HG03135 (cell line): ENCODE measurements at regions not wholly inside any gene's neighbourhood (a gene's known extent, or its start where the extent isn't known, plus 50 kb on each side); places are given as distances from the start of the nearest gene placed in this dataset.

Source experiments
- ATAC-seq: cut with Tn5 transposase; IDR thresholded peaks from one replicate; pipeline ENCODE4 v1.9.1; 2021; ENCODE audit warnings: mild to moderate bottlenecking, moderate library complexity; ENCODE audit not compliant: unreplicated experiment

- no peak for ATAC-seq
These were observed 779.3 kb downstream of the ARAP2 start for GRCh38 chr4:35464964-35465528.

- no peak for ATAC-seq
These were observed 753.2 kb downstream of the ARAP2 start for GRCh38 chr4:35491093-35491492.

- ATAC-seq = no peak
These were observed 750.3 kb downstream of the ARAP2 start for GRCh38 chr4:35493977-35494376.

- no peak for ATAC-seq
These were observed 749.4 kb downstream of the ARAP2 start for GRCh38 chr4:35494955-35495354.

- ATAC-seq = no peak
These were observed 743.5 kb downstream of the ARAP2 start for GRCh38 chr4:35500812-35501211.

- no peak for ATAC-seq
These were observed 740.9 kb downstream of the ARAP2 start for GRCh38 chr4:35503435-35503834.

GRCh38 chr4:35506161-35506560 is 738.2 kb downstream of the ARAP2 start:
- ATAC-seq = no peak

- ATAC-seq = no peak
These were observed 732.5 kb downstream of the ARAP2 start for GRCh38 chr4:35511851-35512250.

GRCh38 chr4:35516102-35516501 is 728.2 kb downstream of the ARAP2 start:
- ATAC-seq = no peak

- no peak for ATAC-seq
These were observed 724.3 kb downstream of the ARAP2 start for GRCh38 chr4:35520059-35520458.

- no peak for ATAC-seq
These were observed 722.6 kb downstream of the ARAP2 start for GRCh38 chr4:35521682-35522081.

- ATAC-seq = no peak
These were observed 718.9 kb downstream of the ARAP2 start for GRCh38 chr4:35525192-35525978.

GRCh38 chr4:35526456-35526855 is 717.9 kb downstream of the ARAP2 start:
- ATAC-seq = no peak

GRCh38 chr4:35534962-35535361 is 709.4 kb downstream of the ARAP2 start:
- ATAC-seq = no peak

- ATAC-seq = no peak
These were observed 705.5 kb downstream of the ARAP2 start for GRCh38 chr4:35538807-35539206.

- no peak for ATAC-seq
These were observed 704.8 kb downstream of the ARAP2 start for GRCh38 chr4:35539404-35540055.

GRCh38 chr4:35541146-35541887 is 703.0 kb downstream of the ARAP2 start:
- no peak for ATAC-seq

- ATAC-seq = no peak
These were observed 702.5 kb downstream of the ARAP2 start for GRCh38 chr4:35541888-35542213.

GRCh38 chr4:35548921-35549320 is 695.4 kb downstream of the ARAP2 start:
- no peak for ATAC-seq

GRCh38 chr4:35556387-35556786 is 687.9 kb downstream of the ARAP2 start:
- ATAC-seq = no peak

GRCh38 chr4:35559559-35560365 is 684.6 kb downstream of the ARAP2 start:
- no peak for ATAC-seq
